Endothelial cell of umbilical vein (primary cell): ENCODE measurements at regions not wholly inside any gene's neighbourhood (a gene's known extent, or its start where the extent isn't known, plus 50 kb on each side); places are given as distances from the start of the nearest gene placed in this dataset.

ENCODE experiments used
- EZH2 ChIP-seq: IDR thresholded peaks from 2 replicates; pipeline ENCODE4 v1.6.1; 2012; ENCODE audit warnings: borderline replicate concordance, low read depth, mild to moderate bottlenecking, moderate library complexity, low read length, inconsistent platforms; ENCODE audit not compliant: severe bottlenecking
- FOS ChIP-seq: IDR thresholded peaks from 2 replicates; pipeline ENCODE4 v1.6.1; 2011; ENCODE audit warnings: mild to moderate bottlenecking, low read length, moderate library complexity, borderline replicate concordance; ENCODE audit not compliant: insufficient read depth
- GATA2 ChIP-seq: IDR thresholded peaks from 2 replicates; pipeline ENCODE4 v1.7.0; 2011; ENCODE audit warnings: low read depth, mild to moderate bottlenecking, moderate library complexity, mixed read lengths, low read length; ENCODE audit not compliant: insufficient read length, insufficient read depth
- JUN ChIP-seq: IDR thresholded peaks from 2 replicates; pipeline ENCODE4 v1.6.1; 2011; ENCODE audit warnings: borderline replicate concordance, low read depth; ENCODE audit not compliant: insufficient read length, insufficient read depth
- MAX ChIP-seq: IDR thresholded peaks from 2 replicates; pipeline ENCODE4 v1.6.1; 2011; ENCODE audit not compliant: insufficient read depth, insufficient read length
- POLR2A ChIP-seq: IDR thresholded peaks from 2 replicates; pipeline ENCODE4 v1.6.1; 2012; ENCODE audit warnings: low read depth, mild to moderate bottlenecking, control low read depth, low read length
- POLR2AphosphoS5 ChIP-seq: IDR thresholded peaks from 2 replicates; pipeline ENCODE4 v1.6.1; 2012; ENCODE audit warnings: low read depth, mild to moderate bottlenecking, control low read depth, low read length, moderate library complexity; ENCODE audit not compliant: insufficient read depth
- TF ChIP-seq, protein P1 (sequence below), 2 donors: IDR thresholded peaks; 1 replicate in 1 of 2; 2 replicates in 1 of 2; pipeline ENCODE4 v1.5.1; 2011; ENCODE audit warnings: low read length in 2 of 2, mild to moderate bottlenecking in 2 of 2, moderate library complexity in 2 of 2, control low read depth in 1 of 2, inconsistent platforms in 1 of 2, low read depth in 1 of 2; ENCODE audit not compliant: insufficient read depth in 1 of 2; ENCODE audit errors: extremely low read depth in 1 of 2

DNA sequence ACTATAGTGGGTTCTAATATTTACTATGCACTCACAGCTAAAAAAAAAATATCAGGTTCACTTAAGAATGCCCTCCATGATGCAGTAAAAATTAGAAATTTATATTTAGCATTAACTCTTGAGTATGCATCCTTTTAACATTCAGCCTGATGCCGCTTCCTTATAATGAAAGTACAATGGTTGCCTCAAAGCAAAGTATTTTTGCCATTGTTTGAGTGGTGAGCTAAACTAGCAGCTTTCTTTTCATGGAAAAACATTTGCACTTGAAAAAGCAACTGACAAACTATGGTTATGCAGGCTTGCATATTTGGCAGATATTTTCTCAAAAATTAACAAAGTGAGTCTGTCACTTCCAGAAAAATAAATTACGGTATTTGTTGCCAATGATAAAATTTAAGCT lies 188.6 kb downstream of the SLC6A15 start:
- TF ChIP-seq, protein P1, sequence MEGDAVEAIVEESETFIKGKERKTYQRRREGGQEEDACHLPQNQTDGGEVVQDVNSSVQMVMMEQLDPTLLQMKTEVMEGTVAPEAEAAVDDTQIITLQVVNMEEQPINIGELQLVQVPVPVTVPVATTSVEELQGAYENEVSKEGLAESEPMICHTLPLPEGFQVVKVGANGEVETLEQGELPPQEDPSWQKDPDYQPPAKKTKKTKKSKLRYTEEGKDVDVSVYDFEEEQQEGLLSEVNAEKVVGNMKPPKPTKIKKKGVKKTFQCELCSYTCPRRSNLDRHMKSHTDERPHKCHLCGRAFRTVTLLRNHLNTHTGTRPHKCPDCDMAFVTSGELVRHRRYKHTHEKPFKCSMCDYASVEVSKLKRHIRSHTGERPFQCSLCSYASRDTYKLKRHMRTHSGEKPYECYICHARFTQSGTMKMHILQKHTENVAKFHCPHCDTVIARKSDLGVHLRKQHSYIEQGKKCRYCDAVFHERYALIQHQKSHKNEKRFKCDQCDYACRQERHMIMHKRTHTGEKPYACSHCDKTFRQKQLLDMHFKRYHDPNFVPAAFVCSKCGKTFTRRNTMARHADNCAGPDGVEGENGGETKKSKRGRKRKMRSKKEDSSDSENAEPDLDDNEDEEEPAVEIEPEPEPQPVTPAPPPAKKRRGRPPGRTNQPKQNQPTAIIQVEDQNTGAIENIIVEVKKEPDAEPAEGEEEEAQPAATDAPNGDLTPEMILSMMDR (IDR thresholded peaks at IDR 0.05; ENCODE audit: extremely low read depth in 1 of 2, insufficient read depth in 1 of 2, low read depth in 1 of 2, low read length in 2 of 2): no peak
- TF ChIP-seq EZH2: no peak
- no peak for TF ChIP-seq FOS
- TF ChIP-seq POLR2A: no peak
- TF ChIP-seq POLR2AphosphoS5: no peak
- no peak for TF ChIP-seq GATA2
- TF ChIP-seq MAX: no peak
- no peak for TF ChIP-seq JUN
